CD4-positive, alpha-beta T cell treated with Interleukin-15 for 4 hours (primary cell): ENCODE measurements at regions not wholly inside any gene's neighbourhood (a gene's known extent, or its start where the extent isn't known, plus 50 kb on each side); places are given as distances from the start of the nearest gene placed in this dataset.

Experiments
- DNase-seq: peaks from one replicate; pipeline ENCODE4 v3.0.0-alpha.2; 2020; ENCODE audit warnings: low spot score

DNA sequence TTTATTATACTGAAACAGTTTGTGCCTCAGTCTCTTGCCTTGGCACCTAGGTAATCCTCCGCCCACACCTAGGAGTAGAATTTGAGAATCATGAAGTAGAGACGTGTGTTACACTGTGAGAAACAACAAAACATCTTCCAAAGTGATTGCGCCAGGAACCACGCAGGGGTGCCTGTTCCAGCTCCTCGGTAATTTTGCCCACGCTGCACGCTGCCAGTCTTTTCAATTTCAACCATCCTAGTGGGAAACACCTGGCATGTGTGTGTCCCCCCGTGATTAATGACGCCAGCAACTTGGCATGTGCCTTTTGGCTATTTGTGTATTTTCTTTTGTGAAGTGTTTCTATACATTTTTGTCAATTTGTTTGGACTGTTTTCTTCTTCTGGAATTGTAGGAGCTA lies 919.1 kb downstream of the BRD1 start:
- no peak for DNase-seq

DNA sequence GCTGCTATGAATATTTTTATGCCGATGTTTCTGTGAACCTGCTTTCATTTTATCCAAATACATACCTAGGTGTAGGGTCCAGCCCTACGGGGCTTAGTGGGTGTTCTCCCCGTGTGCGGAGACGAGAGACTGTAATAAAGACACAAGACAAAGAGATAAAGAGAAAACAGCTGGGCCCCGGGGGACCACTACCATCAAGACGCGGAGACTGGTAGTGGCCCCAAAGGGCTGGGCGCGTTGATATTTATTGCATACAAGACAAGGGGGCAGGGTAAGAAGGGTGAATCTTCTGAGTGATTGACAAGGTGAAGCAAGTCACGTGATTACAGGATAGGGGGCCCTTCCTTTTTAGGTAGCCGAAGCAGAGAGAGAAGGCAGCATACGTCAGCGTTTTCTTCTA lies 920.1 kb downstream of the BRD1 start:
- DNase-seq, result no peak

GRCh38 chr22:48906216-48906835 lies 921.3 kb downstream of the BRD1 start:
- no peak for DNase-seq

DNA sequence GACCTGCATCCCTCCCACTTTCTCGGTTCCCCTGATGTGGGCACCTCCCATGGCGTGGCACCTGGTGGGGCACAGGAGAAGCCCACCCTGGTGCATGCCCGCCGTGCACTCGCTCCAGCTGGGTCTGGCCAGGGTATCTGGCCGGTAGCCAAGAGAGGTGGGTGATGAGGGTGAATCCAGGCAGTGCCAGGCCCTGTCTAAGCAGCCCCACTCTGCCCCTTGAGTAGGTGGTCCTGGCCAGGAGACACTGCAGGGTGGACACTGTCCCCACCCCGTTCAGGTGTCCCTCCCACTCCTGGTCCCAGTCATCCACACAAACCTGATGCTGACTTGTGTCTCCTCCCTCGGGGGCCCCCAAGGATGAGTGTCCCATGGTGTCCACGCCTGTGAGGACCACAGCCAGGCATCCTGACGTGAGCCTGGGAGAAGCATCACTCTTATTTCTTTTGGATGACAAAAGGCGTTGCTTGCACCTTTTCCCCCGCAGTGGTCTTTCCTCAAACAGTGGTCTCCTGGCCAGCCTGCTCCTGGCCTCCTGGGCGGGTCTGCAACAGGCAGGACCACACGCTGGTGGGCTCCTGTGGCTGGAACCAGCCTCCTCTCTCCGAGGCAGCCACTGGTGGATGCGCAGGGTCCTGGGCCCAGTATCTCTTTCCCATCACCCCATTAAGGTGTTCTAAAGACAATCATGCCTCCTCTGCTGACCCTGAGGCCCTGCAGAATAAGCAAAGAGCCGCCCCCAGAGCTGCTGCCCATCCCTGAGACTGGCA lies 922.3 kb downstream of the BRD1 start:
- DNase-seq, result no peak

DNA sequence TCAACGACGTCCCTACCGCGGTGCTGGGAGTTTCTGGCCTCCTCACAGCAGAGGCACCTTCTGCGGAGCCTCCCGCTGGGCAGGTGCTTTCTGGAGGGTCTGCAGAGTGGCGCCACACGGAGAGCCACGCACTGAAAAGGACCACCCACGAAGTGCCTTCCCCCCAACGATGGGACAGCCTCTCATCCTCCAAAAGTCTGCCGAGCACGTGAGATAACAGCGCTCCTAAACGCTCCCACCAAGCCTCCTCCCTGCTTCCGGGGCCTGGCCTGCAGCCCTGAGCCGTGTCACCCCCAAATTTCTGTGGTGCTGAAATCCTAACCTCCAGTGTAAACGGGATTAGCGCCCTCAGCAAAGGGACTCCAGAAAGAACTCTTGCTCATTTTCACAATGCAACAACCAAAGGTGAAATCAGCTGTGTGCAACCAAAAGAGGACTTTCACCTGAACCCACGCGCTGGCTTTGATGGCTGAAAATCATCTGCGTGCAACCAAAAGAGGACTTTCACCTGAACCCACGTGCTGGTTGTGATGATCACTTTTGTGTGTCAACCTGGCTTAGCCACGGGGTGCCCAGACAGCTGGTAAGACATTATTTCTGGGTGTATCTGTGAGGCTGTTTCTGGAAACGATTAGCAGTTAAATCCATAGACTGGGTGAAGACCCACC lies 924.6 kb downstream of the BRD1 start:
- no peak for DNase-seq

GRCh38 chr22:48902001-48902869 lies 925.4 kb downstream of the BRD1 start:
- no peak for DNase-seq

- DNase-seq, result no peak
These were observed 926.3 kb downstream of the BRD1 start for GRCh38 chr22:48901324-48901723.

GRCh38 chr22:48900626-48901025 lies 927.0 kb downstream of the BRD1 start:
- no peak for DNase-seq

GRCh38 chr22:48900327-48900597 lies 927.4 kb downstream of the BRD1 start:
- no peak for DNase-seq

- DNase-seq, result no peak
These were observed 927.9 kb downstream of the BRD1 start for GRCh38 chr22:48899523-48900326.

DNA sequence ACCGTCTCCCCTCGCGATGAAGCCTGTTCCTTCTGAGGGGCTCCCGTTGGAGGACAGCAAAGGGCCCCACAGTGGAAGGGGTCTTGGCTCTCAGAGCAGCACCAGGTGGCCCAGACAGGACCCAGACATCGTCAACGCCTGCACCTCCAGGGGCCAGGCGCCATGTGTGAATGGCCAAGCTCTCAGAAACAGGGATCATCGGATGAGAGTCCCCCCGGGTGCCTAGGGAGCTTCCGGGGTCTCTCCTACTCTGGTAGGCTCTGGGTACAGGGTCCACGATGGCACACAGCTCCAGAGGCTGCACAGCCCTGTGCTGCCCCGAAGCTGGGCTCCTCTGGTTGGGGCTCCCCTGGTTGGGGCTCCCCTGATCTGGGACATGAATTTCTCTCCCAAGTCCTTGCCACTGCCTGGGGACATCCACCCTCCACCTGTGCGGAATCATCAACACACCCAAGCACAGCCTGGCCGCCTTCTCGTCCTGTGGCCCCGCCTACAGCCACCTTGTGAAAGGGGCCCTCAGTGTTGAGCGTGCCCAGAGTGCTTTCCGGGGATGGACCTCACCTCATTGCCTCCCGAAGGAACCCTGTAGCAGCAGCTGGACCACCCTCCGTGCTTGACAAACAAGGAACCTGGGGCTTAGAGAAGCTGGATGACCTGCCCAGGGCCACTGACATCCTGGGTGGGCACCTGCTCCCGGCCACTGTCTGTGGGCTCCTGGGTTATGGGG lies 929.0 kb downstream of the BRD1 start:
- DNase-seq, result no peak

DNA sequence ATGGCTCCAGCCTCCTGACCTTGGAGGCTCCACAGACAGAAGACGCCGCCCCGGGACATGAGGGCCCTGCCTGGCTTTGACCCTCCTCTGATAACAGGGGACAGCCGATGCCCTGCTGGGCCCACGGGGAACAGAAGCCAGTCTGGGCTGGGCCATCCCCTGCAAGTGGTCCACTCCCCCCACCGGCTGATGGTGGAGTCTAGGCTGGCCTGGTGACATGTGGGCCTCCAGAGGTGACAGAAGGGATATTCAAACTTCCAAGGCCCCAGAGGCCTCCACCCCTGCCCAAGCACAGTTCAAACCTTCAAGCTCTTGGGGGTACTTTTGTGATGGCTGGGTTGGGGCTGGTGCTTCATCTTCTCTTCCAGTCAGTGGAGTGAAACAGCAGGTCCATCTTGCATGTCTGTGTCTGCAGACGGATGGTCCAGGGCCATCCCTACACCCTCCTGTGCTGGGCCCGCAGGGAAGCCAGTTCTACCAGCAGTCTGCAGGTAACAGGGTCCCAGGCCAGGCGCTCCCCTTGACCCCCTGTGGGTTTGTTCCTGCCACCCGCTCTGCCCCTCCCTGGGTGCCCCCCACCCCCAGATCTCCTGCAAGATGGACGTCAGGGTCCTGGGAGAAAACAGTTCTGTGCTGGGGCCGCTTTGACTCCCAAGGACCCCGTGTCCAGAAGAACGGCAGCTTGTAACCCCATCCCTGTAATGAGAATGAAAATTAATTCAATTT lies 929.9 kb downstream of the BRD1 start:
- no peak for DNase-seq

DNA sequence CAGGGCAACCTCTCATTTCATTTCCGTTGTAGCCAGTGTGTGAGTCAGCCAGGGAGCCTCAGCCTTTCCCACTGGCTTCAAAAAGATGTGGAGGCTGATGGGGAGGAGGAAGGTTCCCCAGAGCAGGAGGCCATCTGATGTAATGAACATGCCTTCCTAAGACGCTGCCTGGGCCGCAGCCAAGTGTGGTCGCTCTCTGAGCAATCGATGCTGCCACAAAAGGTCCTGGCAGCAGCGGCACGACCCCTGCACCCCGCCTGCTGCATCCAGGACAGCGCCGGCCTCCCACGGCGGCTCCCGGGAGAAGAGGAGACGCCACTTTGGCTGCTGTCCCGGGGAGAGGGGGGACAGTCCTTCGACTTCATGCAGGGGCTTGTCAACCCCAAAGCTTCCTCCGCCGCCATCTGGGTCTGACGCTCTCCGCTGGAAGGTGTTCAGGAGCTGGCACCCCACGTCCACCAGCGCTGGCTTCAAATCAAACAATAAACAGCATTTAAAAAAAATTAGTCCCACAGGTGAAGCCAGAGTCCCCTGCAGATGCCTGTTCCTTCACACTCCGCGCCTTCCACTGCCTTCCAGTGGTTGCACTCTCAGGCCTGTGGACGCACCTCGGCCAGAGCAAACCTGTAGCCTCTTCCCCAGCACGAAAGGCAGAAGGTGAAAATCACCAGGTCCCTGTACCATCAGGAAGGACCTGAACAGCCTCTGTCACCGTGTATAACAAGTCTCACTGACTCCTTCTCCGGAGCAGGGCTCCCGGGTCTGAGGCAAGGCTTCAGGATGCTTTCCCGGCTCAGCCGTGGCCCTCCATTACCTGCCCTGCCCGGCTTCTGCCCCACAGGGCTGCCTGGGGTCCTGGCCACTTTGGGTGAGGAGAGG lies 930.7 kb downstream of the BRD1 start:
- no peak for DNase-seq

DNA sequence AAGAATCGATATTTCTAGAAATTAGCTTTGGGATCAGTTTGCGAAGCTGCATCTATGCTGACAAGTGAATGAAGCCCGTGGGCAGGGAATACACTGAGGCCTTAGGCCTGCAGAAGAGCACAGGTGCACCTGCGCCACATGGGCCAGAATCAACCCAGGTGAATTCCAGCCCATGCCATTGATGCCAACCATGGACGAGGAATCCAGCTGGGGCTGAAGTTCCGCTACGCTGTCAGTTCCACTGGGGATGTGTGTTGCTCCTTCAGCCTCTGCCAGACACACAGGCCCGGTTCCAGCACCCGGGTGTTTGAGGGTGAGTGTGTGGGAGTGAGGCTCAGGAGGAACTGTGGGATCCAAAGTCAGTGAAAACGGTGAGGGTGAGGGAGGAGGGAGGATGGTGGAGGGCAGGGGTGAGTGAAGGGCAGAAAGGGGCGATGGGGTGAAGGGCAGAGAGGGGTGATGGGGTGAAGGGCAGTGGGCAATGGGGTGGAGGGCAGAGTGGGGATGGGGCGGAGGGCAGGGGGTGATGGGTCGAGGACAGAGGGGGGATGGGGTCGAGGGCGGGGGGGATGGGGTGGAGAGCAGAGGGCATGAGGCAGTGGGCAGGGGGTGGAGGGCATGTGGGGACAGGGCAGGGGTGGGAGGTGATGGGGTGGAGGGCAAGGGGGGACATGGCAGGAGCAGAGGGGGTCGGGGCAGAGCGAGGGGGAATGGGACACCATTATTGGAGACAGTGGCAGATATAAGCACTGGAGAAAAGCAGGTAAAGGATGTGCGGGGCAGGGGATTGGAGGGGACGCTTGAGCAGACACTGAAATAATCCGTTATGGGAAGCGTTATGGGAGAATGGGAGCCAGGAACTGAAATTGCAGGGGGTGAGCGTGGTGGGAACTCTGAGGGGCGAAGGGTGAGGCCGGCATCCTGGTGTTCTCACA lies 931.6 kb downstream of the BRD1 start:
- no peak for DNase-seq

DNA sequence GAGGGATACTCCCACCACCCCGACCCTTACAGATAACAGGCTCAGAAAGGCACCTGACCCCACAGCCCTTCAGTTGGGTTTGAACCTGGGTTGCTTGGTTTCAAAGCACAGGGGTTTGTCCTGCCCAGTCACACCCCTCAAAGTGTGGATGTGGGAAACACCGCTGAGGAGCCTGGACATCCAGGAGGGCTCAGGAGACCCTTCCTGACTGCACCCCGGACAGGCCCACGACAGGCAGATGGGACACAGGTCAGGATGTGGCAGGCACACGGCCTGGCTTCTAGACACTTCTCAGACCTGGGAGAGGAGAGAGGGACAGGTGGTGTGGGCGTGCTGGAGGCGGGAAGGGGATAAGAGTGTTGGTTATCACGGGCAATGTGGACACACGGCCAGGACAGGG lies 932.3 kb downstream of the BRD1 start:
- DNase-seq, result no peak

GRCh38 chr22:48894804-48895250 lies 932.8 kb downstream of the BRD1 start:
- DNase-seq, result no peak

GRCh38 chr22:48894064-48894671 lies 933.5 kb downstream of the BRD1 start:
- no peak for DNase-seq
